ENCODE measurements at regions not wholly inside any gene's neighbourhood (a gene's known extent, or its start where the extent isn't known, plus 50 kb on each side); places are given as distances from the start of the nearest gene placed in this dataset.

DNA sequence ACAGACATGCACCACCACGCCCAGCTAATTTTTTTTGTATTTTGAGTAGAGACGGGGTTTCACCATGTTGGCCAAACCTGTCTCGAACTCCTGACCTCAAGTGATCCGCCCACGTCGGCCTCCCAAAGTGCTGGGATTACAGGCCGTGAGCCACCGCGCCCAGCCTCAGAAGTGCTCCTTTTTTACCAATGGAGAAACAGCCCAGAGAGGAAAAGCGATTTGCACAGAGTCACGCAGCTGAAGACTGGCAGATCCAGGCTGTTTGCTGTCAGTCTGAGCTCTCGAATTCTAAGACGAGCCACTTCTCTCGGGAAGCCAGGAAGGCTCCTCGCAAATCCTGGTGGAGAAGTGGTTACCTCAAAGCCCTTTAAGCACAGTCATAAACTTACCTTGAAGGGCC is 57.4 kb upstream of the SDK1 start:
- TF ChIP-seq EZH2 (IDR thresholded peaks at IDR 0.05; ENCODE audit: low read length, missing control alignments) = no peak
- TF ChIP-seq, protein P1, sequence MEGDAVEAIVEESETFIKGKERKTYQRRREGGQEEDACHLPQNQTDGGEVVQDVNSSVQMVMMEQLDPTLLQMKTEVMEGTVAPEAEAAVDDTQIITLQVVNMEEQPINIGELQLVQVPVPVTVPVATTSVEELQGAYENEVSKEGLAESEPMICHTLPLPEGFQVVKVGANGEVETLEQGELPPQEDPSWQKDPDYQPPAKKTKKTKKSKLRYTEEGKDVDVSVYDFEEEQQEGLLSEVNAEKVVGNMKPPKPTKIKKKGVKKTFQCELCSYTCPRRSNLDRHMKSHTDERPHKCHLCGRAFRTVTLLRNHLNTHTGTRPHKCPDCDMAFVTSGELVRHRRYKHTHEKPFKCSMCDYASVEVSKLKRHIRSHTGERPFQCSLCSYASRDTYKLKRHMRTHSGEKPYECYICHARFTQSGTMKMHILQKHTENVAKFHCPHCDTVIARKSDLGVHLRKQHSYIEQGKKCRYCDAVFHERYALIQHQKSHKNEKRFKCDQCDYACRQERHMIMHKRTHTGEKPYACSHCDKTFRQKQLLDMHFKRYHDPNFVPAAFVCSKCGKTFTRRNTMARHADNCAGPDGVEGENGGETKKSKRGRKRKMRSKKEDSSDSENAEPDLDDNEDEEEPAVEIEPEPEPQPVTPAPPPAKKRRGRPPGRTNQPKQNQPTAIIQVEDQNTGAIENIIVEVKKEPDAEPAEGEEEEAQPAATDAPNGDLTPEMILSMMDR (conservative IDR thresholded peaks at IDR 0.05 in 1 of 2, IDR thresholded peaks at IDR 0.05 in 1 of 2; ENCODE audit: low read depth in 1 of 2, low read length in 2 of 2) = no peak
- no peak overlapping the region for H2AFZ ChIP-seq (ENCODE audit: low read length)
- no peak for DNase-seq (ENCODE audit: low read depth in 2 of 2)
- H3K36me3 ChIP-seq (ENCODE audit: control insufficient read depth, insufficient read depth, low read length) = no peaks in the 10 kb centered on the region
- H3K9ac ChIP-seq (ENCODE audit: insufficient read depth, low read length) = no peak overlapping the region
- H3K4me2 ChIP-seq (ENCODE audit: extremely low read depth, insufficient read depth, low read length) = peak overlapping the region; percentile 66
- H4K20me1 ChIP-seq (ENCODE audit: control insufficient read depth, extremely low read depth, insufficient read depth, low read length) = no peaks in the 10 kb centered on the region
- no peaks in the 10 kb centered on the region for H3K9me3 ChIP-seq (ENCODE audit: control insufficient read depth, insufficient read depth, low read depth, low read length)
- H3K27ac ChIP-seq (ENCODE audit: insufficient read depth, low read length) = no peak overlapping the region
- no peak overlapping the region for H3K4me3 ChIP-seq (replicated peaks in 1 of 4; ENCODE audit: control extremely low read depth in 1 of 4, insufficient read depth in 1 of 4, low read depth in 3 of 4, low read length in 4 of 4)
- H3K4me1 ChIP-seq (ENCODE audit: control insufficient read depth, extremely low read depth, insufficient read depth, low read length) = peaks cover 3% of the 10 kb centered on the region
- no peaks in the 10 kb centered on the region for H3K27me3 ChIP-seq (ENCODE audit: control insufficient read depth, insufficient read depth, low read length)
- H3K79me2 ChIP-seq (ENCODE audit: control insufficient read depth, insufficient read depth, low read length) = no peaks in the 10 kb centered on the region

DNA sequence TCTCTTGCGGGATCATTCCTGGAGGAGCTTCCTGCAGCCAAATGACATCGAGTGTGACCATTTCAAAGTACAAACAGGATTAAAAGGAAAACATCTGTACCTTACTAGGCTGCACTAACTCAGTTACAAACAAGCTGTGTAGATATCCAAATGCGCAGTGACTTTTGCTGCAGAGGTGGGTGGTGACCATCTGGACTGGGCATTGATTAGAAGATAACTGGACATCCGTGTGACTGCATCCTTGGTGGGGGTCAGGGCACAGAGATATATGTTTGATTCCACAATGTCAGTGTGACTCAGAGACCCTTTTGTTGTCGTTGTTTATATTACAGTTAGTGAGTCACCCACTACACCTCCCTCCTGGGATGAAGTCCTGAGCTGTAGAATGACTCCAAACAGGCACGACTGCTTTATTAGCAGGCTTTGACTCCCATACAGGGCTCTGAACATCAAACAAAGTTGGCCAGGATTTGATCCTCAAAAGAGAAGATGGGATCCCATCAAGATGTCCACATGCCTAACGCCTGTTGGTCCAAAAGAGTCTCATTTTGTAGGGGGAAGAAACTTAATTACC is 56.7 kb upstream of the SDK1 start:
- H3K4me2 ChIP-seq (ENCODE audit: extremely low read depth, insufficient read depth, low read length) = peak overlapping the region; percentile 66
- no peak overlapping the region for H3K4me3 ChIP-seq (replicated peaks in 1 of 4; ENCODE audit: control extremely low read depth in 1 of 4, insufficient read depth in 1 of 4, low read depth in 3 of 4, low read length in 4 of 4)
- H3K36me3 ChIP-seq (ENCODE audit: control insufficient read depth, insufficient read depth, low read length) = no peaks in the 10 kb centered on the region
- peak; percentile 88 to 91 for DNase-seq (ENCODE audit: low read depth in 2 of 2)
- H3K27ac ChIP-seq (ENCODE audit: insufficient read depth, low read length) = peak overlapping the region; percentile 84
- H4K20me1 ChIP-seq (ENCODE audit: control insufficient read depth, extremely low read depth, insufficient read depth, low read length) = no peaks in the 10 kb centered on the region
- no peak for TF ChIP-seq EZH2 (IDR thresholded peaks at IDR 0.05; ENCODE audit: low read length, missing control alignments)
- TF ChIP-seq, protein P1 (conservative IDR thresholded peaks at IDR 0.05 in 1 of 2, IDR thresholded peaks at IDR 0.05 in 1 of 2; ENCODE audit: low read depth in 1 of 2, low read length in 2 of 2) = no peak
- H3K9ac ChIP-seq (ENCODE audit: insufficient read depth, low read length) = peak overlapping the region; percentile 30
- H3K79me2 ChIP-seq (ENCODE audit: control insufficient read depth, insufficient read depth, low read length) = no peaks in the 10 kb centered on the region
- no peaks in the 10 kb centered on the region for H3K27me3 ChIP-seq (ENCODE audit: control insufficient read depth, insufficient read depth, low read length)
- H2AFZ ChIP-seq (ENCODE audit: low read length) = peak overlapping the region; percentile 50
- no peaks in the 10 kb centered on the region for H3K9me3 ChIP-seq (ENCODE audit: control insufficient read depth, insufficient read depth, low read depth, low read length)
- H3K4me1 ChIP-seq (ENCODE audit: control insufficient read depth, extremely low read depth, insufficient read depth, low read length) = peaks cover 3% of the 10 kb centered on the region

DNA sequence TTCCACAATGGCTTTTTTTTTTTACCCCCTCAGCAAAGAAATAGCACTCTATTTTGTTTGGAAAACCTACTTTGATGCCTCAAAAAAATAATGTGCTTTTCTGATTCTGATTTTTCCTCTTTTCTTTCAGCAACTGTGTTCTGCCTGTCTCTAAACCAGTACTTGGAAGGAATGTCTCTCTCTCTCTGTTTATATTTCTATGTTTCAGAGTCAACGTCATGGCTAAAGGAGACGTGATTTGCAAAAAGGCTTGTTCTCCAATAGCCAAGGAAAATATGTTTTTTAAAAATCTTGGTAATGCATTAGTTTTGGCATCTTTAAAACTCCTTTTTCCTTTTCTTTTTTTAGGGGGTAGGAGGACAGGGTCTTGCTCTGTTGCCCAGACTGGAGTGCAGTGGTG is 56.0 kb upstream of the SDK1 start:
- H3K9ac ChIP-seq (ENCODE audit: insufficient read depth, low read length) = no peak overlapping the region

More for the DNA sequence above, 56.0 kb upstream of the SDK1 start:
- Histone ChIP-seq H3K27ac (ENCODE audit: insufficient read depth, low read length) (peak overlapping the region; percentile 84), H3K27me3 (ENCODE audit: control insufficient read depth, insufficient read depth, low read length) (no peaks in the 10 kb centered on the region), H4K20me1 (ENCODE audit: control insufficient read depth, extremely low read depth, insufficient read depth, low read length) (no peaks in the 10 kb centered on the region), H3K4me3 (replicated peaks in 1 of 4; ENCODE audit: control extremely low read depth in 1 of 4, insufficient read depth in 1 of 4, low read depth in 3 of 4, low read length in 4 of 4) (no peak overlapping the region), H3K36me3 (ENCODE audit: control insufficient read depth, insufficient read depth, low read length) (no peaks in the 10 kb centered on the region), H2AFZ (ENCODE audit: low read length) (no peak overlapping the region), H3K9me3 (ENCODE audit: control insufficient read depth, insufficient read depth, low read depth, low read length) (no peaks in the 10 kb centered on the region), H3K4me2 (ENCODE audit: extremely low read depth, insufficient read depth, low read length) (no peak overlapping the region), H3K4me1 (ENCODE audit: control insufficient read depth, extremely low read depth, insufficient read depth, low read length) (peaks cover 3% of the 10 kb centered on the region), H3K79me2 (ENCODE audit: control insufficient read depth, insufficient read depth, low read length) (no peaks in the 10 kb centered on the region)
- TF ChIP-seq EZH2 (IDR thresholded peaks at IDR 0.05; ENCODE audit: low read length, missing control alignments) = no peak
- TF ChIP-seq, protein P1 (conservative IDR thresholded peaks at IDR 0.05 in 1 of 2, IDR thresholded peaks at IDR 0.05 in 1 of 2; ENCODE audit: low read depth in 1 of 2, low read length in 2 of 2) = no peak
- DNase-seq (ENCODE audit: low read depth in 2 of 2) = peak; percentile 43 to 77

Measured in fibroblast of lung (primary cell).